GM12892 (cell line): ENCODE measurements at regions not wholly inside any gene's neighbourhood (a gene's known extent, or its start where the extent isn't known, plus 50 kb on each side); places are given as distances from the start of the nearest gene placed in this dataset.

Experiments used
- POLR2A ChIP-seq: IDR thresholded peaks from 2 replicates; pipeline ENCODE4 v1.6.1; 2011; ENCODE audit warnings: low read depth, low read length, control low read depth
- POLR2AphosphoS5 ChIP-seq: IDR thresholded peaks from 2 replicates; pipeline ENCODE4 v1.6.1; 2011; ENCODE audit warnings: low read depth, low read length, control low read depth

DNA sequence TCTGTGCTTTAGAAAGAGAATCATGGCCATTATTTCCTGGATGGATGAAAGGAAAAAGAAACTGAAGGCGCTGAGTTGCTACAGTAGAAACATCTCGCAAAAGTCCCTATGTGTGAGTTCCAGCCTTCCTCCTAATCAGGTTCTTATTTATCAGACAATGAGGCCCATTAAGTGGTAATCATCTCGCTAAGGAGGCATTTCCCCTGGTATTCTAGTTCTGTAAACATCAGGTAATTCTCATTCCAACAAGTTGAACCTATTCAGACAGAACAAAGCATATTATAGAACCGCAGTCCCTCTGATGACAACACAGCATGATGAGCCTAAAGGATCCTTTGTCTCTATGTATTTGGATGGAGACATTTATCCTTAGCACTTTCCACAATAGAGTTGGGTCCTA, 205.7 kb upstream of the MAOA start:
- TF ChIP-seq POLR2A (no peak), POLR2AphosphoS5 (no peak)
